K562 (cell line): ENCODE measurements at regions not wholly inside any gene's neighbourhood (a gene's known extent, or its start where the extent isn't known, plus 50 kb on each side); places are given as distances from the start of the nearest gene placed in this dataset.

ENCODE experiments used
- ATAC-seq: fragments of 200-7000 bp; cut with Tn5 transposase; 3 replicates; pipeline ENCODE4 v1.9.1; 2020; ENCODE audit warnings: moderate library complexity
- BruUV-seq: library from RNA; stranded (reverse); fragments of 400-500 nt; replicated peaks from 2 replicates; lab custom pipeline; 2021; lab: Mats Ljungman, UMichigan
- CTCF ChIA-PET: fragments of 300-600 bp; formaldehyde crosslinking; extraction: SDS; loops from one replicate; lab custom pipeline; 2021; ENCODE audit warnings: low intra/inter-chr PET ratio; lab: Yijun Ruan, JAX
- POLR2A ChIA-PET: fragments of 300-600, 350-650 bp; sonication (Branson Sonifier 250); formaldehyde crosslinking; extraction: SDS; loops from one replicate; lab custom pipeline; 2021; ENCODE audit warnings: antibody characterized with exemption, inconsistent platforms; lab: Yijun Ruan, JAX
- DNase-seq, 4 experiments: peaks; one replicate each; pipeline versions ENCODE4 v3.0.0 to v3.0.0-alpha.2; 2011 to 2018; ENCODE audit warnings: low spot score in 3 of 4, mixed read lengths in 3 of 4; ENCODE audit errors: extremely low read depth in 1 of 4
- FAIRE-seq: peaks from 2 replicates; lab custom pipeline; 2011; peaks lifted over from hg19 to GRCh38; lab: Jason Lieb, UNC
- H2AFZ ChIP-seq: 2 replicates; pipeline ENCODE4 v1.6.0; 2011; ENCODE audit warnings: low read depth, low read length, control low read depth, inconsistent platforms
- H3K27ac ChIP-seq: fragments of 200-600 bp; 3 replicates; pipeline ENCODE4 v1.8.0; 2011; ENCODE audit warnings: low read depth, mild to moderate bottlenecking, control low read depth, inconsistent platforms, low read length, moderate library complexity, mixed read lengths; ENCODE audit errors: extremely low read depth
- H3K27me3 ChIP-seq, 2 experiments: fragments of 300-600 bp in 1 of 2; 2 replicates in 1 of 2; 3 replicates in 1 of 2; pipeline versions ENCODE4 v1.6.0 to v1.8.0; 2011; ENCODE audit warnings: inconsistent platforms in 2 of 2, low read length in 2 of 2, mild to moderate bottlenecking in 1 of 2, mixed read lengths in 1 of 2, moderate library complexity in 1 of 2; ENCODE audit not compliant: control insufficient read depth in 2 of 2, insufficient read depth in 2 of 2
- H3K36me3 ChIP-seq: fragments of 300-600 bp; 3 replicates; pipeline ENCODE4 v1.8.0; 2011; ENCODE audit warnings: mild to moderate bottlenecking, low read length, inconsistent platforms; ENCODE audit not compliant: control insufficient read depth, insufficient read depth
- H3K4me1 ChIP-seq, 2 experiments: fragments of 200-600 bp in 1 of 2; replicated peaks in 1 of 2; 2 replicates in 1 of 2; 3 replicates in 1 of 2; pipeline versions ENCODE4 v1.5.1 to v1.8.0; 2011; ENCODE audit warnings: inconsistent platforms in 2 of 2, low read length in 2 of 2, mild to moderate bottlenecking in 1 of 2, mixed read lengths in 1 of 2, moderate library complexity in 1 of 2; ENCODE audit not compliant: control insufficient read depth in 2 of 2, insufficient read depth in 2 of 2
- H3K4me2 ChIP-seq: 2 replicates; pipeline ENCODE4 v1.6.1; 2011; ENCODE audit warnings: low read length, control low read depth, inconsistent platforms, mixed read lengths; ENCODE audit not compliant: insufficient read depth
- H3K4me3 ChIP-seq: fragments of 200-600 bp; sonication (generic), shearing (Covaris generic); 2 replicates; pipeline ENCODE4 v1.5.1; 2016; ENCODE audit warnings: control low read depth, inconsistent platforms
- H3K79me2 ChIP-seq: fragments of 200-600 bp; 3 replicates; pipeline ENCODE4 v1.8.0; 2011; ENCODE audit warnings: low read length, inconsistent platforms; ENCODE audit not compliant: control insufficient read depth, insufficient read depth
- H3K9ac ChIP-seq, 2 experiments: 2 replicates each; pipeline versions ENCODE4 v1.6.0 to v1.6.1; 2011; ENCODE audit warnings: low read depth in 2 of 2, low read length in 2 of 2, control low read depth in 1 of 2, inconsistent platforms in 1 of 2, mild to moderate bottlenecking in 1 of 2, mixed read lengths in 1 of 2; ENCODE audit not compliant: insufficient read depth in 1 of 2
- H3K9me1 ChIP-seq: one replicate; pipeline ENCODE4 v1.6.0; 2011; ENCODE audit warnings: inconsistent platforms, mild to moderate bottlenecking, low read length, moderate library complexity; ENCODE audit not compliant: control insufficient read depth, insufficient read depth
- H3K9me3 ChIP-seq: replicated peaks from 2 replicates; pipeline ENCODE4 v1.5.1; 2011; ENCODE audit warnings: low read depth, low read length, inconsistent platforms; ENCODE audit not compliant: control insufficient read depth, insufficient read depth
- H4K20me1 ChIP-seq: replicated peaks from 2 replicates; pipeline ENCODE4 v1.6.1; 2011; ENCODE audit warnings: low read length, inconsistent platforms, mixed read lengths; ENCODE audit not compliant: control insufficient read depth, insufficient read depth
- RAD51 ChIP-seq: fragments of 450-650 bp; IDR thresholded peaks from 2 replicates; pipeline ENCODE4 v1.7.1; 2016; ENCODE audit warnings: low read depth, mild to moderate bottlenecking, borderline replicate concordance
- whole genome bisulfite sequencing: fragments of 100-300 bp; shearing (Covaris generic); methylation state at CpG from one replicate; pipeline ENCODE4 v1.1.6; 2016; ENCODE audit warnings: low coverage, mixed read lengths; ENCODE audit not compliant: insufficient coverage; ENCODE audit errors: missing lambda C conversion rate; 5-methylcytosine and 5-hydroxymethylcytosine counted together
- in situ Hi-C: fragments of 300-500 bp; cut with MboI; formaldehyde crosslinking; loops from 4 replicates; pipeline ENCODE4 v1.15.0; 2018; ENCODE audit warnings: inconsistent platforms, mixed read lengths
- intact Hi-C: fragments of 100-400 bp; cut with micrococcal nuclease; formaldehyde crosslinking; loops from 2 replicates; pipeline ENCODE4 v1.14.2; 2022
- TF ChIP-seq, protein P1 (sequence below): fragments of 450-650 bp; IDR thresholded peaks from 2 replicates; pipeline ENCODE4 v1.6.1; 2016; ENCODE audit warnings: low read depth

DNA sequence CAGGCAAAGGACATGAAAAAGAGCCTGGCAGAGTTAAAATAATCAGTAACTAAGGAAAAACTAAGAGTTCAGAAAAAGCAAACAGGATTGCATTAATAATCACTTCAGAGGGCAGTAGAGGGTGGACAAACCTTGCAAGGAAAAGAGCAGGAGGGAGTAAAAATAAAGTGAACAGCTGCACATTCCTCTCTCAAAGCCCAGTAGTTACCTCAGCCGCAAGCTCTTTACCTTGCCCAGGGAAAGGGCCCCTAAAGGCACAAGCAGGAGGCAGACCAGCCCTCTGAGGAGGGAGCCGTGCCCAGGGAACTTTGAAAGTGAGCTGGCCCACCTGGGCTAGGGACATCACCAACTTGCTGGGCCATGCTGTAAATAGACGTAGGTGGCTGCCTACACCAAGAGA lies 196.9 kb downstream of the C1D start:
- CTCF ChIA-PET = no interaction called here
- no peak for FAIRE-seq
- intact Hi-C loops = no loop called here

More for the DNA sequence above, 196.9 kb downstream of the C1D start:
- H3K27me3 ChIP-seq = no peaks in the 10 kb centered on the region
- BruUV-seq = no TSS peak
- 0% methylated on average over 3 of the region's 3 CpGs for WGBS
- H3K9me1 ChIP-seq = no peaks in the 10 kb centered on the region
- no peaks in the 10 kb centered on the region for H4K20me1 ChIP-seq
- H2AFZ ChIP-seq = no peak overlapping the region
- H3K79me2 ChIP-seq = no peaks in the 10 kb centered on the region
- no peak overlapping the region for H3K4me3 ChIP-seq
- DNase-seq (no peak), ATAC-seq (no peak)
- H3K27ac ChIP-seq = no peak overlapping the region
- no peak overlapping the region for H3K9ac ChIP-seq
- TF ChIP-seq RAD51 = no peak
- TF ChIP-seq, protein P1, sequence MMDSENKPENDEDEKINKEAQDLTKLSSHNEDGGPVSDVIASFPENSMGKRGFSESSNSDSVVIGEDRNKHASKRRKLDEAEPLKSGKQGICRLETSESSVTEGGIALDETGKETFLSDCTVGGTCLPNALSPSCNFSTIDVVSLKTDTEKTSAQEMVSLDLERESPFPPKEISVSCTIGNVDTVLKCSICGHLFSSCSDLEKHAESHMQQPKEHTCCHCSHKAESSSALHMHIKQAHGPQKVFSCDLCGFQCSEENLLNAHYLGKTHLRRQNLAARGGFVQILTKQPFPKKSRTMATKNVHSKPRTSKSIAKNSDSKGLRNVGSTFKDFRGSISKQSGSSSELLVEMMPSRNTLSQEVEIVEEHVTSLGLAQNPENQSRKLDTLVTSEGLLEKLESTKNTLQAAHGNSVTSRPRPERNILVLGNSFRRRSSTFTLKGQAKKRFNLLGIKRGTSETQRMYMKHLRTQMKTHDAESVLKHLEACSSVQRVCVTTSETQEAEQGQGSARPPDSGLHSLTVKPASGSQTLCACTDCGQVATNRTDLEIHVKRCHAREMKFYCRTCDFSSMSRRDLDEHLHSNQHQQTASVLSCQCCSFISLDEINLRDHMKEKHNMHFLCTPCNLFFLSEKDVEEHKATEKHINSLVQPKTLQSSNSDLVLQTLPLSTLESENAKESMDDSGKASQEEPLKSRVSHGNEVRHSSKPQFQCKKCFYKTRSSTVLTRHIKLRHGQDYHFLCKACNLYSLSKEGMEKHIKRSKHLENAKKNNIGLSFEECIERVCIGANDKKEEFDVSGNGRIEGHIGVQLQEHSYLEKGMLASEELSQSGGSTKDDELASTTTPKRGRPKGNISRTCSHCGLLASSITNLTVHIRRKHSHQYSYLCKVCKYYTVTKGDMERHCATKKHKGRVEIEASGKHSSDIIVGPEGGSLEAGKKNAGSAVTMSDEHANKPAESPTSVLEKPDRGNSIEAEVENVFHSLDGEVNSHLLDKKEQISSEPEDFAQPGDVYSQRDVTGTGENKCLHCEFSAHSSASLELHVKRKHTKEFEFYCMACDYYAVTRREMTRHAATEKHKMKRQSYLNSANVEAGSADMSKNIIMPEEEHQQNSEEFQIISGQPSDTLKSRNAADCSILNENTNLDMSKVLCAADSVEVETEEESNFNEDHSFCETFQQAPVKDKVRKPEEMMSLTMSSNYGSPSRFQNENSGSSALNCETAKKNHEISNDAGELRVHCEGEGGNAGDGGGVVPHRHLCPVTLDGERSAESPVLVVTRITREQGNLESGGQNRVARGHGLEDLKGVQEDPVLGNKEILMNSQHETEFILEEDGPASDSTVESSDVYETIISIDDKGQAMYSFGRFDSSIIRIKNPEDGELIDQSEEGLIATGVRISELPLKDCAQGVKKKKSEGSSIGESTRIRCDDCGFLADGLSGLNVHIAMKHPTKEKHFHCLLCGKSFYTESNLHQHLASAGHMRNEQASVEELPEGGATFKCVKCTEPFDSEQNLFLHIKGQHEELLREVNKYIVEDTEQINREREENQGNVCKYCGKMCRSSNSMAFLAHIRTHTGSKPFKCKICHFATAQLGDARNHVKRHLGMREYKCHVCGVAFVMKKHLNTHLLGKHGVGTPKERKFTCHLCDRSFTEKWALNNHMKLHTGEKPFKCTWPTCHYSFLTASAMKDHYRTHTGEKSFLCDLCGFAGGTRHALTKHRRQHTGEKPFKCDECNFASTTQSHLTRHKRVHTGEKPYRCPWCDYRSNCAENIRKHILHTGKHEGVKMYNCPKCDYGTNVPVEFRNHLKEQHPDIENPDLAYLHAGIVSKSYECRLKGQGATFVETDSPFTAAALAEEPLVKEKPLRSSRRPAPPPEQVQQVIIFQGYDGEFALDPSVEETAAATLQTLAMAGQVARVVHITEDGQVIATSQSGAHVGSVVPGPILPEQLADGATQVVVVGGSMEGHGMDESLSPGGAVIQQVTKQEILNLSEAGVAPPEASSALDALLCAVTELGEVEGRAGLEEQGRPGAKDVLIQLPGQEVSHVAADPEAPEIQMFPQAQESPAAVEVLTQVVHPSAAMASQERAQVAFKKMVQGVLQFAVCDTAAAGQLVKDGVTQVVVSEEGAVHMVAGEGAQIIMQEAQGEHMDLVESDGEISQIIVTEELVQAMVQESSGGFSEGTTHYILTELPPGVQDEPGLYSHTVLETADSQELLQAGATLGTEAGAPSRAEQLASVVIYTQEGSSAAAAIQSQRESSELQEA = no peak
- no peak overlapping the region for H3K4me2 ChIP-seq
- in situ Hi-C loops = no loop called here
- no peaks in the 10 kb centered on the region for H3K4me1 ChIP-seq
- no peaks in the 10 kb centered on the region for H3K36me3 ChIP-seq
- POLR2A ChIA-PET = interaction anchor here (0.9 kb wide), 1 partner anchor 16 kb away, joined by 3 read pairs; no protein-coding TSS in a partner anchor
- no peaks in the 10 kb centered on the region for H3K9me3 ChIP-seq
